ENCODE measurements at regions not wholly inside any gene's neighbourhood (a gene's known extent, or its start where the extent isn't known, plus 50 kb on each side); places are given as distances from the start of the nearest gene placed in this dataset.

DNA sequence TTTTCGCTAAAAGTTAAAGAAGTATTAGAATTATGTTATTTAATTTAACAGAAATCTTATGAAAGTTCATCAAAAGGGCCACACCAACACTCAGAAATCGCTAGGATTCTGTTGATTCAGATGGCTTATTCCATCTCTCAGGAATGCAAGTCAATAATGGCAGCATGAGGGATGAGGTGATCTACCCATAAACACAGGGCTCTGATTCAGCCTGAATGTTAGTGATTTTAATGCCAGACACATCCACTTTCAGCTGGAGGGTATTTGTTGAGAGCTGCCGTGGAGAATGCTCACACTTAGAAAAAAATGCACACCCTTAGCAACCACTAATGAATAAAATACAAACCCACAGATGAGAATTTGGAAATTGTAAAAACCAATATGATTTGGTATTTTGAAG lies 173.3 kb upstream of the ERBB4 start:
- TF ChIP-seq CTCF (IDR thresholded peaks at IDR 0.05) (no peak), RELA (CRISPR knock-in tag; IDR thresholded peaks at IDR 0.05; ENCODE audit: borderline replicate concordance) (no peak), ETV6 (CRISPR knock-in tag; IDR thresholded peaks at IDR 0.05) (no peak), ZBTB21 (CRISPR knock-in tag; IDR thresholded peaks at IDR 0.05; ENCODE audit: borderline replicate concordance) (no peak), ELF4 (CRISPR knock-in tag; IDR thresholded peaks at IDR 0.05; ENCODE audit: low read depth) (no peak), STAT6 (CRISPR knock-in tag; conservative IDR thresholded peaks at IDR 0.05; ENCODE audit: low read depth) (no peak), ATF6 (CRISPR knock-in tag; IDR thresholded peaks at IDR 0.05) (no peak), PREB (CRISPR knock-in tag; IDR thresholded peaks at IDR 0.05; ENCODE audit: borderline replicate concordance) (no peak), IRF2 (CRISPR knock-in tag; IDR thresholded peaks at IDR 0.05; ENCODE audit: borderline replicate concordance, low read depth) (no peak), GRHL2 (CRISPR knock-in tag; IDR thresholded peaks at IDR 0.05; ENCODE audit: insufficient replicate concordance, severe bottlenecking) (no peak)
